ENCODE measurements at regions not wholly inside any gene's neighbourhood (a gene's known extent, or its start where the extent isn't known, plus 50 kb on each side); places are given as distances from the start of the nearest gene placed in this dataset.

DNA sequence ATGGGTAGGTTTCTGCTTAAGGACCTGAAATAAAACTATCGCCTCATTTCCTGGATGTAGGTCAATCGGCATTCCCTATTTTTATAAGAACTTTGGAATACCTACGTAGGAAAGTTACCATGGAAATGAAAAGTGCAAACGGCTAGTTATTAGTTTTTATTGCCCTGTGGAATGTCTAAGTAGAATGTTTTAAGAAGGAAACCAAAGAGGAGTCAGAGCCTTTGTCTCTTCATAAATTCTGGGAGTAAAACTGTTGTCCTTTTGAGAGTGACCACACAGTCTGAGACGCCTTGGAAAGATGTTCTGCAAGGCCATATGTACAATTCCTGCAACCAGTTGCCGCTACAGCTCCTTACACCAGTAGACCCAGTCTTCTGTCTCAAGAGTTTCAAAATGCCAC lies 176.0 kb upstream of the SEL1L start:
- Histone ChIP-seq H3K4me3 (ENCODE audit: low read length) (no peak overlapping the region), H3K4me1 (ENCODE audit: control insufficient read depth, insufficient read depth, low read length) (no peaks in the 10 kb centered on the region), H3K9ac (ENCODE audit: low read length) (no peak overlapping the region), H3K36me3 (ENCODE audit: control insufficient read depth, insufficient read depth, low read length, severe bottlenecking) (no peaks in the 10 kb centered on the region), H3K9me3 (ENCODE audit: control insufficient read depth, low read length) (no peaks in the 10 kb centered on the region), H3K27me3 (replicated peaks; ENCODE audit: control insufficient read depth, insufficient read depth, low read length) (no peaks in the 10 kb centered on the region)
- no peak for DNase-seq (ENCODE audit: low read depth)

DNA sequence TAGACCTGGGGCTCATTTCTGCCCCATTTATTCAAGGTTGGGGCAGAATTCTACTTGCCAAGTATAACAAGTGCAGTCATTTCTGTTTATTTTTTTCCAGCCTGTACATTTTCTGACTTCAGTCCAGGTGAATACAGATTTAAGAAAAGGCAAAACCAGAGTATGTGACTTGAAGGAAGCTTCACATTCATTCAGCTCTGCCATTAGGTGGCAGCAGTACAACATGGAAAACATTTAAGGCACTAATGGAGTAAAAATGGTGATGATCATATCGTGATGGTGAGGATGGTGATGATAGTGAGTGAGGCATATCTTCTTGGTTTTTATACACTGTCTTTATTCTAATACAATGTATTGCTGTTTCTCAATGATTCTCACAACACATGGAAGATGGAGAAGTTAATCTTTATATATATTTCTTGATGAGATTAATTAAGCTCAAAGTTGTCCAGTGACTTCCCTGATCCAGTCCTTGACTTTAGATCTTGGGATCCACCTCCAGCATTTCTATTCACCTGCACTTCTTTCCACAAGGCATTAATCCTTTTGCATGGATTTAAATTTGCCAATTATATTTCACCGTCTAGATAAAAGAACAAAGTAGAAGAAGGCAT lies 176.7 kb upstream of the SEL1L start:
- no peak overlapping the region for H3K9ac ChIP-seq (ENCODE audit: low read length)
- H3K4me3 ChIP-seq (ENCODE audit: low read length): no peak overlapping the region
- peak; percentile 32 for DNase-seq (ENCODE audit: low read depth)
- H3K9me3 ChIP-seq (ENCODE audit: control insufficient read depth, low read length): no peaks in the 10 kb centered on the region
- no peaks in the 10 kb centered on the region for H3K36me3 ChIP-seq (ENCODE audit: control insufficient read depth, insufficient read depth, low read length, severe bottlenecking)
- H3K27me3 ChIP-seq (replicated peaks; ENCODE audit: control insufficient read depth, insufficient read depth, low read length): no peaks in the 10 kb centered on the region
- no peaks in the 10 kb centered on the region for H3K4me1 ChIP-seq (ENCODE audit: control insufficient read depth, insufficient read depth, low read length)

DNA sequence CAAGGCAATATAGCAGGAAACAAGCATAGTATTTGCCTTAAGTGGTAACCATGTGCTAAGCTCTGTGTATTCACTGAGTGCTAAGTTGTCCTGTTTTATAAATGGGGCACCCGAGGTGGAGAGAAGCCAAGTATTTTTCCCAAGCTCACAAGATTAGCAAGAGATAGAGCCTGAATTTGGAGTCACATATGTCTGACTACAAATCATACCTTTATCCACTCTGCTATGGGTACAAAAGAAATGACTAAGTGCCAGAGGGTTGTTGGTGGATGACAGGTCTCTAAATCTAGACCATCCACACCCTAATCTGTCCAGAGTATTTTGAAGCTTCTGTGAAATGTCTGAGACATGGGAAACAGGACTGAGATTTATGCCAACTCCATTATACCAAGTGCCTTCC lies 182.1 kb upstream of the SEL1L start:
- no peak overlapping the region for H3K9ac ChIP-seq (ENCODE audit: low read length)
- DNase-seq (ENCODE audit: low read depth): no peak
- no peaks in the 10 kb centered on the region for H3K9me3 ChIP-seq (ENCODE audit: control insufficient read depth, low read length)
- no peak overlapping the region for H3K4me3 ChIP-seq (ENCODE audit: low read length)
- no peaks in the 10 kb centered on the region for H3K4me1 ChIP-seq (ENCODE audit: control insufficient read depth, insufficient read depth, low read length)
- peaks cover 5% of the 10 kb centered on the region for H3K27me3 ChIP-seq (replicated peaks; ENCODE audit: control insufficient read depth, insufficient read depth, low read length)
- no peaks in the 10 kb centered on the region for H3K36me3 ChIP-seq (ENCODE audit: control insufficient read depth, insufficient read depth, low read length, severe bottlenecking)

DNA sequence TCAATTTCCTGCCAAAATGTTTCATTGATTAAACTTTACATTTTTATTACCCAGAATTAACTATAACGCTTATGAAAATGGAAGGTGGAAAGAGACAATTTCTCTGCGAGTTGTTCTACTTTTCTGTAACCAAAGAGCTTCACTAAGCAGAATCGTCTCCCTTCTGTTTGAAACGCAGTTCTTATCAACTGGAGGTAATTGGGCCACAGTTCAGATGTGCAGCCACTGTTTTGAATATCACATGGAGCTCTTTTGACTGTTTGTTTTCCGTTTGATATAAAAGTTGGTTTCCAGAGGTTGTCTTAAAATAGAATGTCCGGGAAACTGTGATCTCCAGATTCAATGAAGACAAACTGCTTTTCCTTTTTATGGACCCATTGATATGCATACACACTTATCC lies 183.3 kb upstream of the SEL1L start:
- no peak for DNase-seq (ENCODE audit: low read depth)
- H3K27me3 ChIP-seq (replicated peaks; ENCODE audit: control insufficient read depth, insufficient read depth, low read length): peaks cover 5% of the 10 kb centered on the region
- no peaks in the 10 kb centered on the region for H3K36me3 ChIP-seq (ENCODE audit: control insufficient read depth, insufficient read depth, low read length, severe bottlenecking)
- H3K9me3 ChIP-seq (ENCODE audit: control insufficient read depth, low read length): no peaks in the 10 kb centered on the region
- H3K9ac ChIP-seq (ENCODE audit: low read length): no peak overlapping the region
- H3K4me1 ChIP-seq (ENCODE audit: control insufficient read depth, insufficient read depth, low read length): no peaks in the 10 kb centered on the region
- H3K4me3 ChIP-seq (ENCODE audit: low read length): no peak overlapping the region

DNA sequence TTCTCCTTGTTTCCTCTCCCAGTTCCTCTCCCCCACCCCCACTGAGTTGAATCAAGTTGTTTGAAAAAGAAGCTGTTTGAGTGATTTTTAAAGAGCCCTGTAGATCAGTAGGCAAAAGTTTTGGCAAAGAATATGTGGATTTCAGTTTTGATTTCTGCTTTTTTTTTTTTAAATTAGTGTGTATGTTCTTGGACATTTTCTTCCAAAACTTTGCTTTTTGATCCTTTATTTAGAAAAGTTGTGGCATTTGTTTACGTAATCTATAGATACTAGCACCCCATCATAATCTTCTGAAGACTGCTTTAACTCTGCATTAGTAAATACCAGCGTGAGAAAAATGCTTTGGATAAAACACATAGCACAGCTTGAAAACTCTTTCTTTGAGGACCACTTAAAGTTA lies 190.3 kb upstream of the SEL1L start:
- H3K27me3 ChIP-seq (replicated peaks; ENCODE audit: control insufficient read depth, insufficient read depth, low read length): no peaks in the 10 kb centered on the region
- no peak overlapping the region for H3K4me3 ChIP-seq (ENCODE audit: low read length)
- H3K9ac ChIP-seq (ENCODE audit: low read length): no peak overlapping the region
- H3K4me1 ChIP-seq (ENCODE audit: control insufficient read depth, insufficient read depth, low read length): peaks cover 11% of the 10 kb centered on the region
- no peaks in the 10 kb centered on the region for H3K9me3 ChIP-seq (ENCODE audit: control insufficient read depth, low read length)
- no peaks in the 10 kb centered on the region for H3K36me3 ChIP-seq (ENCODE audit: control insufficient read depth, insufficient read depth, low read length, severe bottlenecking)
- DNase-seq (ENCODE audit: low read depth): no peak

DNA sequence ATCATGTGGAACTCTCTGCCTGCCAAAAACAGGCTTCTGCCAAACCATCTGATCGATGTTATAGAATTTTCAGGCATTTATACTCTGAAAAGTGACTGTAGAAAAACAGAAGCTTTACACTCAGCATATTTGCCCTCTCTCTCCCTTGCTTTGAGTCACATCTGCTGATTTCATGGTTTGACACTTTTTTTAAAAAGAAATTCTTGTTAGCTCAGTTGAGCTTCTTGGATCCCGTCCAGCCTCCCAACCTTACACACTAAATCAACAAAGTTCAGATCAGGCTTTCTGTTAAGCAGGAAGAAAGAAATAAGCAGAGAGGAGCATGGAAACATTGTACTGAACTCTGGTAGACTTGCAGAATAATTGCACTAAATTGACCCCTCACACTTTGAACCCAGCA lies 193.6 kb upstream of the SEL1L start:
- no peak overlapping the region for H3K9ac ChIP-seq (ENCODE audit: low read length)
- H3K36me3 ChIP-seq (ENCODE audit: control insufficient read depth, insufficient read depth, low read length, severe bottlenecking): no peaks in the 10 kb centered on the region
- no peak for DNase-seq (ENCODE audit: low read depth)
- no peaks in the 10 kb centered on the region for H3K27me3 ChIP-seq (replicated peaks; ENCODE audit: control insufficient read depth, insufficient read depth, low read length)
- no peaks in the 10 kb centered on the region for H3K9me3 ChIP-seq (ENCODE audit: control insufficient read depth, low read length)
- no peak overlapping the region for H3K4me3 ChIP-seq (ENCODE audit: low read length)
- H3K4me1 ChIP-seq (ENCODE audit: control insufficient read depth, insufficient read depth, low read length): peaks cover 11% of the 10 kb centered on the region

DNA sequence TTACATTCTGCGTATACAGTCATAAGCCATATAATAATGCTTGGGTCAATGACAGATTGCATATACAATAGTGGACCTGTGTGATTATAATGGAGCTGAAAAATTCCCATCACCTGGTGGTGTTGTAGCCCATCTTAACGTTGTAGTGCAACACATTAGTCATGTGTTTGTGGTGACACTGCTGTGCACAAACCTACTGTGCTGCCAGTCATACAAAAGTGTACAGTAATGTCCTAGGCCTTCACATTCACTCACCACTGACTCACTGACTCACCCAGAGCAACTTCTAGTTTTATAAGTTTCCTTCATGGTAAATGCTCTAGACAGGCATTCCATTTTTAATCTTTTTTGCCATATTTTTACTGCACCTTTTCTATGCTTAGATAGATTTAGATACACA lies 194.8 kb upstream of the SEL1L start:
- Histone ChIP-seq H3K36me3 (ENCODE audit: control insufficient read depth, insufficient read depth, low read length, severe bottlenecking) (no peaks in the 10 kb centered on the region), H3K9ac (ENCODE audit: low read length) (no peak overlapping the region), H3K9me3 (ENCODE audit: control insufficient read depth, low read length) (no peaks in the 10 kb centered on the region), H3K4me3 (ENCODE audit: low read length) (no peak overlapping the region), H3K27me3 (replicated peaks; ENCODE audit: control insufficient read depth, insufficient read depth, low read length) (no peaks in the 10 kb centered on the region), H3K4me1 (ENCODE audit: control insufficient read depth, insufficient read depth, low read length) (peaks cover 11% of the 10 kb centered on the region)
- DNase-seq (ENCODE audit: low read depth): no peak

DNA sequence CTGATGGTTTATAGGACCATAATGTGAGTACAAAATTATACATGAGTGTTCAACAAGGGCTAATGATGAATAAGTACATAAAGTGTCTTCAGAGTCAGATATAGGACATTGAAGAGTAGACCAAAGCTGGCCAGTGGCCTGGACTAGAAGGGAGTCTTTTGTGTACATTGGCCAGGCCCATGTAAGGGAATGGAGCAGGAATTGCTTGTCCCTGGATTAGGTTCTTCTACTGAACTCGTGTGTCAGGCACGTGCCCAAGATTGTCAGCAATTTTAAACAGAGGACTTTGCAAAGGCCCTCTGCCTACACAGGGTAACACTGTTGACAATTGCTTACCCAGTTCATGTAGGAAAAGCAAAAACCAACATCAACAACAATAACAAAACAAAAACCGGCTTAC lies 196.0 kb upstream of the SEL1L start:
- no peak for DNase-seq (ENCODE audit: low read depth)
- H3K4me3 ChIP-seq (ENCODE audit: low read length): no peak overlapping the region
- H3K36me3 ChIP-seq (ENCODE audit: control insufficient read depth, insufficient read depth, low read length, severe bottlenecking): no peaks in the 10 kb centered on the region
- H3K9me3 ChIP-seq (ENCODE audit: control insufficient read depth, low read length): no peaks in the 10 kb centered on the region
- H3K27me3 ChIP-seq (replicated peaks; ENCODE audit: control insufficient read depth, insufficient read depth, low read length): no peaks in the 10 kb centered on the region
- H3K4me1 ChIP-seq (ENCODE audit: control insufficient read depth, insufficient read depth, low read length): peaks cover 11% of the 10 kb centered on the region
- H3K9ac ChIP-seq (ENCODE audit: low read length): no peak overlapping the region

DNA sequence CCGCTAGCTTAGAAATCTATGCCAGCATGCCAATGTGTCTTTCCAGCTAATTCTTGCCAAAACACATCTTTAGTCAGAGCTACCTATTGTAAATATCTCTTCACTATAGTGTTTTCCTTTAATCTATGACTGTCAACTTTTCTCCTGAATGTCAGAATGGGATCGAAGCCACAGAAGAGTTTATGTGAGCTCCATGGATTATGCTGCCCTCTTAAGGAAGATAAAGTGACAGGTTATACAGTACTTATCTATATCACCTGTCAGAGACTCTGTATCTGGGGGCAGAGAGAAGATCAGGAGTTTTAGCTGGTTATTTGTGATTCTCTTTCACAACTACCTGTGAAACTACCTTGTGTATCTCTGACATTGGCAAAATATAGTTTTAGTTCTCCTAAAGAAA lies 204.3 kb upstream of the SEL1L start:
- no peaks in the 10 kb centered on the region for H3K9me3 ChIP-seq (ENCODE audit: control insufficient read depth, low read length)

DNA sequence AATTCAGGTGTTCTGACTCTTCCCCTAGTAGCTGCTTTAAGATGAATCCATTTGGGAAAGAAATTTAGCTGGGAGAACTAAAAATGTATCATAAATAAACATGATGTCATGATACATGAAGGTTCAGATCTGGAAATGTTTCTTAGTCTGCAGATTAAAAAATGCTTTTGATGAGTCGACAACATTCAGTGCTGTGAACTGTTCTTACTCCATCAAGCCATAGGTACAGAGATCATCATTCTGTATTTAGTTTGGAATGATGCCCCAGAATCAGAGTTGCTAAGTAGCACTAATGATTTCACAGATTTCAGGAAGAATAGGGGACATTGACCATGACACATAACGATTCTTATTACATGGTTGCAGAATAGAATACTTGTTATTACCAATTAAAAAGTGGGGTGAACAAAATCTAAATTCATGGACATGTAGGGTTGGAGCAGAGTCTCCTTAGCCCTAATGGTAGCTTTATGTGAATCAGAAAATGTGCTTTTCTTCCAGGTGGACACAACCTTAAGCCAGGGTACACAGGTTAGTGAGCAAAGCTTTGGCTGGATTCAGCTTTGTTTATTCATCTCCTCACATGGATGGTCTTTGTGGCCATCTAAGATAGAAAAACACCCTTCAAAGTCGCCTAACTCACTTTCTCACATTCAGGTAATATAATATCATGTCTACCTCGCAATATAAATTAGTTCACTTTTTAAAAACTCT lies 205.4 kb upstream of the SEL1L start:
- Histone ChIP-seq H3K4me3 (ENCODE audit: low read length) (no peak overlapping the region), H3K9ac (ENCODE audit: low read length) (no peak overlapping the region), H3K9me3 (ENCODE audit: control insufficient read depth, low read length) (no peaks in the 10 kb centered on the region), H3K4me1 (ENCODE audit: control insufficient read depth, insufficient read depth, low read length) (no peaks in the 10 kb centered on the region), H3K36me3 (ENCODE audit: control insufficient read depth, insufficient read depth, low read length, severe bottlenecking) (no peaks in the 10 kb centered on the region), H3K27me3 (replicated peaks; ENCODE audit: control insufficient read depth, insufficient read depth, low read length) (no peaks in the 10 kb centered on the region)
- no peak for DNase-seq (ENCODE audit: low read depth)

More for the DNA sequence above, 204.3 kb upstream of the SEL1L start:
- H3K4me3 ChIP-seq (ENCODE audit: low read length): no peak overlapping the region
- no peaks in the 10 kb centered on the region for H3K27me3 ChIP-seq (replicated peaks; ENCODE audit: control insufficient read depth, insufficient read depth, low read length)
- DNase-seq (ENCODE audit: low read depth): no peak
- no peaks in the 10 kb centered on the region for H3K36me3 ChIP-seq (ENCODE audit: control insufficient read depth, insufficient read depth, low read length, severe bottlenecking)
- H3K4me1 ChIP-seq (ENCODE audit: control insufficient read depth, insufficient read depth, low read length): no peaks in the 10 kb centered on the region
- no peak overlapping the region for H3K9ac ChIP-seq (ENCODE audit: low read length)

DNA sequence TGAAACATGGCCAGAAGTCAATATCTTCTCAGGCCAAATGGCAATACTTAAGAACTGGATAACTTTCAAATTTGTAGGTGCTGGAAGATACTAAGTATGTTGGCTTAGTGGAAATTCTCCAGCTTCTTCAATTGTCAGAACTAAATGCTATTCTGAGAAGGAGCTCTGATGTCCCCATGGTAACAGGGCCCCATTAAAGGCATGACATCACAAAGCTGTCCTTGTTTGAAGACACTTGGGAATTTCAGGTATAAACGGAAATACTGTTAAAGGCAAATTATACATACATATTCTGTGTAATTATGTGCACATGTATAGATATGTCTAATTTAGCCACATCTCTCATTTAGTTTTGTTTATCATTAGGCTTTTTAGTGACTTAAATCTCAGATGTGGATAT lies 210.0 kb upstream of the SEL1L start:
- Histone ChIP-seq H3K4me1 (ENCODE audit: control insufficient read depth, insufficient read depth, low read length) (no peaks in the 10 kb centered on the region), H3K4me3 (ENCODE audit: low read length) (no peak overlapping the region), H3K27me3 (replicated peaks; ENCODE audit: control insufficient read depth, insufficient read depth, low read length) (no peaks in the 10 kb centered on the region), H3K36me3 (ENCODE audit: control insufficient read depth, insufficient read depth, low read length, severe bottlenecking) (no peaks in the 10 kb centered on the region), H3K9me3 (ENCODE audit: control insufficient read depth, low read length) (no peaks in the 10 kb centered on the region), H3K9ac (ENCODE audit: low read length) (no peak overlapping the region)
- no peak for DNase-seq (ENCODE audit: low read depth)

DNA sequence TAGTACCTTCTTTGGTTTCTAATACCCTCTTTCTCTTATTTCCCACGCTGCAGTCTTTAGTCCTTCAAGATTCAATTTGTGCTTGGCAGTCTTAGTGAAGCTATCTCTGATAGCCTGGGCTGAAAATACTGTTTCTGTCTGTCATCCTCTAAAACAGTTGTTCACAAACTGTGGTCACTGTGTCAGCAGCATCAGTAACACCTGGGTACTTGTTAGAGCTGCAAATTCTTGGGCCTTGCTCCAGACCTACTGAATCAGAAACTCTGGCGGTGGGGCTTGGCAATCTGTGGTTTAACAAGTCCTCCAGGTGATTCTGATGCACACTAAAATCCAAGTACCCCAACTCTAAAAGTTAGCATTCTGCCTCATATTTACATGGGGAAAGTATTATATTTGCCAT lies 217.5 kb upstream of the SEL1L start:
- H3K36me3 ChIP-seq (ENCODE audit: control insufficient read depth, insufficient read depth, low read length, severe bottlenecking): no peaks in the 10 kb centered on the region
- no peaks in the 10 kb centered on the region for H3K9me3 ChIP-seq (ENCODE audit: control insufficient read depth, low read length)
- no peaks in the 10 kb centered on the region for H3K27me3 ChIP-seq (replicated peaks; ENCODE audit: control insufficient read depth, insufficient read depth, low read length)
- H3K4me3 ChIP-seq (ENCODE audit: low read length): no peak overlapping the region
- no peak overlapping the region for H3K9ac ChIP-seq (ENCODE audit: low read length)
- no peak for DNase-seq (ENCODE audit: low read depth)
- no peaks in the 10 kb centered on the region for H3K4me1 ChIP-seq (ENCODE audit: control insufficient read depth, insufficient read depth, low read length)

All from adipocyte (in vitro differentiated cells).